ENCODE measurements at regions not wholly inside any gene's neighbourhood (a gene's known extent, or its start where the extent isn't known, plus 50 kb on each side); places are given as distances from the start of the nearest gene placed in this dataset.
"Not testable (repeated sequence)": the region's sequence is repeated elsewhere in the genome, so short reads cannot be mapped to it uniquely, and the experiment has no call there.

- DNase-seq (ENCODE audit: extremely low spot score), result peak; percentile 54
- POLR2A ChIA-PET, result no interaction called here
- CTCF ChIA-PET, result interaction anchor here (0.5 to 2.7 kb wide), 5 partner anchors 10 to 316 kb away, joined by 3 to 13 read pairs (median 5); no protein-coding TSS in a partner anchor
- TF ChIP-seq ELF4 (IDR thresholded peaks at IDR 0.05) (no peak), FOXK2 (IDR thresholded peaks at IDR 0.05) (no peak), L3MBTL2 (conservative IDR thresholded peaks at IDR 0.05) (no peak), HDGF (IDR thresholded peaks at IDR 0.05; ENCODE audit: borderline replicate concordance) (no peak), FOXA1 (IDR thresholded peaks at IDR 0.05) (no peak), CTBP1 (IDR thresholded peaks at IDR 0.05; ENCODE audit: borderline replicate concordance) (no peak), SUZ12 (IDR thresholded peaks at IDR 0.05) (no peak), PKNOX1 (IDR thresholded peaks at IDR 0.05) (no peak), SP1 (IDR thresholded peaks at IDR 0.05) (no peak), NFRKB (IDR thresholded peaks at IDR 0.05) (no peak)
These were observed 313.9 kb upstream of the B3GAT1 start for GRCh38 chr11:134725716-134726639.

GRCh38 chr11:134725211-134725610 lies 313.2 kb upstream of the B3GAT1 start:
- ChIA-PET CTCF (interaction anchor here (0.5 to 2.7 kb wide), 5 partner anchors 9 to 315 kb away, joined by 3 to 13 read pairs (median 3); no protein-coding TSS in a partner anchor), POLR2A (no interaction called here)
- no peak for DNase-seq (ENCODE audit: extremely low spot score)
- TF ChIP-seq NFRKB (IDR thresholded peaks at IDR 0.05) (no peak), ARNT (IDR thresholded peaks at IDR 0.05) (no peak), HDGF (IDR thresholded peaks at IDR 0.05; ENCODE audit: borderline replicate concordance) (no peak), PKNOX1 (IDR thresholded peaks at IDR 0.05) (no peak), SP1 (IDR thresholded peaks at IDR 0.05) (no peak), FOXK2 (IDR thresholded peaks at IDR 0.05) (no peak), FOXM1 (IDR thresholded peaks at IDR 0.05; ENCODE audit: borderline replicate concordance) (no peak), L3MBTL2 (conservative IDR thresholded peaks at IDR 0.05) (no peak), CTBP1 (IDR thresholded peaks at IDR 0.05; ENCODE audit: borderline replicate concordance) (no peak), LEF1 (IDR thresholded peaks at IDR 0.05; ENCODE audit: borderline replicate concordance) (no peak), SUZ12 (IDR thresholded peaks at IDR 0.05) (no peak), ZNF384 (IDR thresholded peaks at IDR 0.05) (no peak), FOXA1 (IDR thresholded peaks at IDR 0.05) (no peak), ELF4 (IDR thresholded peaks at IDR 0.05) (no peak), TARDBP (IDR thresholded peaks at IDR 0.05) (no peak)

- TF ChIP-seq L3MBTL2 (conservative IDR thresholded peaks at IDR 0.05), result no peak
- no peak for TF ChIP-seq NFRKB (IDR thresholded peaks at IDR 0.05)
- no peak for TF ChIP-seq SUZ12 (IDR thresholded peaks at IDR 0.05)
- TF ChIP-seq ARNT (IDR thresholded peaks at IDR 0.05), result no peak
- TF ChIP-seq BHLHE40 (IDR thresholded peaks at IDR 0.05; ENCODE audit: borderline replicate concordance), result no peak
- POLR2A ChIA-PET, result no interaction called here
- CTCF ChIA-PET, result interaction anchor here (0.9 to 2.7 kb wide), 3 partner anchors 9 to 125 kb away, joined by 3 to 13 read pairs (median 3); no protein-coding TSS in a partner anchor
- no peak for DNase-seq (ENCODE audit: extremely low spot score)
These were observed 312.7 kb upstream of the B3GAT1 start for GRCh38 chr11:134724779-134725140.

- ChIA-PET POLR2A (no interaction called here), CTCF (interaction anchor here (0.9 to 2.7 kb wide), 2 partner anchors 8 to 11 kb away, joined by 3 to 13 read pairs; no protein-coding TSS in a partner anchor)
- TF ChIP-seq LEF1 (IDR thresholded peaks at IDR 0.05; ENCODE audit: borderline replicate concordance), result no peak
- TF ChIP-seq BHLHE40 (IDR thresholded peaks at IDR 0.05; ENCODE audit: borderline replicate concordance), result no peak
- TF ChIP-seq ELF4 (IDR thresholded peaks at IDR 0.05), result no peak
- TF ChIP-seq HDGF (IDR thresholded peaks at IDR 0.05; ENCODE audit: borderline replicate concordance), result no peak
- no peak for TF ChIP-seq NFRKB (IDR thresholded peaks at IDR 0.05)
- DNase-seq (ENCODE audit: extremely low spot score), result no peak
These were observed 312.2 kb upstream of the B3GAT1 start for GRCh38 chr11:134724106-134724778.

- POLR2A ChIA-PET; DNase-seq (ENCODE audit: extremely low spot score); CTCF ChIA-PET: not testable (repeated sequence)
These were observed 308.6 kb upstream of the B3GAT1 start for GRCh38 chr11:134720691-134721070.

GRCh38 chr11:134719940-134720690 lies 308.1 kb upstream of the B3GAT1 start:
- DNase-seq (ENCODE audit: extremely low spot score); CTCF ChIA-PET; POLR2A ChIA-PET: not testable (repeated sequence)

GRCh38 chr11:134719397-134719796 lies 307.4 kb upstream of the B3GAT1 start:
- ChIA-PET POLR2A (no interaction called here), CTCF (no interaction called here)
- DNase-seq (ENCODE audit: extremely low spot score), result no peak
- TF ChIP-seq BHLHE40 (IDR thresholded peaks at IDR 0.05; ENCODE audit: borderline replicate concordance), result no peak
- no peak for TF ChIP-seq SP1 (IDR thresholded peaks at IDR 0.05)
- no peak for TF ChIP-seq L3MBTL2 (conservative IDR thresholded peaks at IDR 0.05)
- TF ChIP-seq TARDBP (IDR thresholded peaks at IDR 0.05), result no peak
- no peak for TF ChIP-seq ZNF384 (IDR thresholded peaks at IDR 0.05)
- TF ChIP-seq CTBP1 (IDR thresholded peaks at IDR 0.05; ENCODE audit: borderline replicate concordance), result no peak
- no peak for TF ChIP-seq FOXA1 (IDR thresholded peaks at IDR 0.05)
- no peak for TF ChIP-seq ARNT (IDR thresholded peaks at IDR 0.05)
- no peak for TF ChIP-seq PKNOX1 (IDR thresholded peaks at IDR 0.05)
- TF ChIP-seq SUZ12 (IDR thresholded peaks at IDR 0.05), result no peak
- no peak for TF ChIP-seq ELF4 (IDR thresholded peaks at IDR 0.05)
- TF ChIP-seq LEF1 (IDR thresholded peaks at IDR 0.05; ENCODE audit: borderline replicate concordance), result no peak
- no peak for TF ChIP-seq HDGF (IDR thresholded peaks at IDR 0.05; ENCODE audit: borderline replicate concordance)
- TF ChIP-seq FOXK2 (IDR thresholded peaks at IDR 0.05), result no peak
- TF ChIP-seq NFRKB (IDR thresholded peaks at IDR 0.05), result no peak
- TF ChIP-seq FOXM1 (IDR thresholded peaks at IDR 0.05; ENCODE audit: borderline replicate concordance), result no peak
